RWPE1 (cell line): ENCODE measurements at regions not wholly inside any gene's neighbourhood (a gene's known extent, or its start where the extent isn't known, plus 50 kb on each side); places are given as distances from the start of the nearest gene placed in this dataset.

Source experiments
- CTCF ChIA-PET: fragments of 350-600 bp; sonication (Branson Sonifier 250); formaldehyde crosslinking; extraction: SDS; loops from one replicate; lab custom pipeline; 2021; lab: Yijun Ruan, JAX
- POLR2A ChIA-PET: fragments of 400-600 bp; formaldehyde crosslinking; extraction: SDS; loops from one replicate; lab custom pipeline; 2020; ENCODE audit warnings: antibody characterized with exemption; ENCODE audit not compliant: low non-redundant PET; lab: Yijun Ruan, JAX
- DNase-seq: peaks from one replicate; pipeline ENCODE4 v3.0.0; 2012; ENCODE audit warnings: low spot score
- H3K27ac ChIP-seq: fragments of 450-650 bp; 2 replicates; pipeline ENCODE4 v1.5.1; 2017
- CTCF ChIP-seq: fragments of 450-650 bp; conservative IDR thresholded peaks from 2 replicates; pipeline ENCODE4 v1.5.1; 2017; ENCODE audit warnings: low read depth, mild to moderate bottlenecking

GRCh38 chr9:19577411-19577810 lies 168.6 kb downstream of the ACER2 start:
- no peak for DNase-seq
- no peak for TF ChIP-seq CTCF
- ChIA-PET POLR2A (no interaction called here), CTCF (no interaction called here)
- no peak overlapping the region for H3K27ac ChIP-seq

- H3K27ac ChIP-seq = no peak overlapping the region
- no peak for TF ChIP-seq CTCF
- POLR2A ChIA-PET = no interaction called here
- DNase-seq = no peak
- CTCF ChIA-PET = interaction anchor here (0.6 kb wide), 1 partner anchor 356 kb away, joined by 5 read pairs; no protein-coding TSS in a partner anchor
Observed at GRCh38 chr9:19568946-19569345, 160.1 kb downstream of the ACER2 start.

GRCh38 chr9:19564396-19565061 lies 155.7 kb downstream of the ACER2 start:
- TF ChIP-seq CTCF = no peak
- no peak for DNase-seq
- H3K27ac ChIP-seq = no peak overlapping the region
- CTCF ChIA-PET = interaction anchor here (0.6 kb wide), 1 partner anchor 95 kb away, joined by 3 read pairs; no protein-coding TSS in a partner anchor
- POLR2A ChIA-PET = no interaction called here

GRCh38 chr9:19555214-19555613 lies 146.4 kb downstream of the ACER2 start:
- no peak for DNase-seq
- POLR2A ChIA-PET = no interaction called here
- CTCF ChIA-PET = no interaction called here
- no peak for TF ChIP-seq CTCF
- no peak overlapping the region for H3K27ac ChIP-seq

- DNase-seq = no peak
Observed at GRCh38 chr9:19554529-19554928, 145.7 kb downstream of the ACER2 start.

GRCh38 chr9:19553441-19553840 lies 144.6 kb downstream of the ACER2 start:
- POLR2A ChIA-PET = no interaction called here
- no peak for TF ChIP-seq CTCF
- H3K27ac ChIP-seq = no peak overlapping the region
- CTCF ChIA-PET = no interaction called here
- DNase-seq = no peak

More at GRCh38 chr9:19554529-19554928, 145.7 kb downstream of the ACER2 start:
- TF ChIP-seq CTCF = no peak
- CTCF ChIA-PET = no interaction called here
- POLR2A ChIA-PET = no interaction called here
- no peak overlapping the region for H3K27ac ChIP-seq
